ENCODE measurements at regions not wholly inside any gene's neighbourhood (a gene's known extent, or its start where the extent isn't known, plus 50 kb on each side); places are given as distances from the start of the nearest gene placed in this dataset.

DNA sequence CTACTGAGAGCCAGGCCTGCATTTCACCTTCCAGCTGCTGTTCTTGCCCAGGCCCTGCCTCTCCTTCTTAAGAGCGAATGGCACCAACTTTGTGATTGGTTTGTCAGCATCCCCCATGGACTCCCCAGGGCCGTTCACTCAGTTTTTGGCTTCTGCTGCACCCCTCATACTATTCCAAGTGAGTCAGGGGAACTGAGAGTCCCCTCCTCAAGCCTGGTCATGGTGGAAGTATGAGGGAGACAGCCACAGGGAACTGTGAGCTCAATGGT, 62.4 kb upstream of the ANTXRL start:
- TF ChIP-seq, protein P1, sequence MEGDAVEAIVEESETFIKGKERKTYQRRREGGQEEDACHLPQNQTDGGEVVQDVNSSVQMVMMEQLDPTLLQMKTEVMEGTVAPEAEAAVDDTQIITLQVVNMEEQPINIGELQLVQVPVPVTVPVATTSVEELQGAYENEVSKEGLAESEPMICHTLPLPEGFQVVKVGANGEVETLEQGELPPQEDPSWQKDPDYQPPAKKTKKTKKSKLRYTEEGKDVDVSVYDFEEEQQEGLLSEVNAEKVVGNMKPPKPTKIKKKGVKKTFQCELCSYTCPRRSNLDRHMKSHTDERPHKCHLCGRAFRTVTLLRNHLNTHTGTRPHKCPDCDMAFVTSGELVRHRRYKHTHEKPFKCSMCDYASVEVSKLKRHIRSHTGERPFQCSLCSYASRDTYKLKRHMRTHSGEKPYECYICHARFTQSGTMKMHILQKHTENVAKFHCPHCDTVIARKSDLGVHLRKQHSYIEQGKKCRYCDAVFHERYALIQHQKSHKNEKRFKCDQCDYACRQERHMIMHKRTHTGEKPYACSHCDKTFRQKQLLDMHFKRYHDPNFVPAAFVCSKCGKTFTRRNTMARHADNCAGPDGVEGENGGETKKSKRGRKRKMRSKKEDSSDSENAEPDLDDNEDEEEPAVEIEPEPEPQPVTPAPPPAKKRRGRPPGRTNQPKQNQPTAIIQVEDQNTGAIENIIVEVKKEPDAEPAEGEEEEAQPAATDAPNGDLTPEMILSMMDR (IDR thresholded peaks at IDR 0.05; ENCODE audit: low read depth, low read length) = no peak
- TF ChIP-seq EZH2phosphoT487 (IDR thresholded peaks at IDR 0.05; ENCODE audit: low read depth) = no peak
